Lung (tissue), 11 donors: ENCODE measurements at regions not wholly inside any gene's neighbourhood (a gene's known extent, or its start where the extent isn't known, plus 50 kb on each side); places are given as distances from the start of the nearest gene placed in this dataset.

Experiments used
- ATAC-seq: fragments of 200-7000 bp; cut with Tn5 transposase; one replicate; pipeline ENCODE4 v1.9.1; 2020; ENCODE audit warnings: moderate number of reproducible peaks; ENCODE audit not compliant: insufficient read depth, low FRiP score
- DNase-seq, 3 donors: peaks; one replicate each; pipeline ENCODE4 v3.0.0-alpha.2; 2013 to 2017
- H3K27ac ChIP-seq, 2 donors: one replicate each; pipeline ENCODE4 v1.5.1; 2013; ENCODE audit warnings: mild to moderate bottlenecking in 2 of 2, moderate library complexity in 2 of 2, control low read depth in 1 of 2, inconsistent platforms in 1 of 2, low read depth in 1 of 2, low read length in 1 of 2
- H3K27me3 ChIP-seq, 3 donors: one replicate each; pipeline ENCODE4 v1.5.1; 2013; ENCODE audit warnings: low read length in 2 of 3; ENCODE audit not compliant: control insufficient read depth in 3 of 3, insufficient read depth in 3 of 3
- H3K36me3 ChIP-seq, 4 donors: one replicate each; pipeline ENCODE4 v1.5.1; 2013; ENCODE audit warnings: low read length in 4 of 4, mild to moderate bottlenecking in 1 of 4, moderate library complexity in 1 of 4; ENCODE audit not compliant: control insufficient read depth in 4 of 4, insufficient read depth in 4 of 4
- H3K4me1 ChIP-seq, 5 donors: one replicate each; pipeline ENCODE4 v1.5.1; 2013; ENCODE audit warnings: low read length in 5 of 5, mild to moderate bottlenecking in 2 of 5, moderate library complexity in 1 of 5; ENCODE audit not compliant: control insufficient read depth in 5 of 5, insufficient read depth in 5 of 5
- H3K4me3 ChIP-seq: one replicate; pipeline ENCODE4 v1.5.1; 2013; ENCODE audit warnings: mild to moderate bottlenecking, control low read depth, moderate library complexity
- H3K9ac ChIP-seq, 2 donors: one replicate each; pipeline ENCODE4 v1.5.1; 2013; ENCODE audit warnings: low read length in 2 of 2, control low read depth in 1 of 2; ENCODE audit not compliant: insufficient read depth in 1 of 2
- H3K9me3 ChIP-seq, 4 donors: one replicate each; pipeline ENCODE4 v1.5.1; 2013; ENCODE audit warnings: low read length in 3 of 4, mild to moderate bottlenecking in 1 of 4, moderate library complexity in 1 of 4; ENCODE audit not compliant: control insufficient read depth in 4 of 4, insufficient read depth in 3 of 4
- CTCF ChIP-seq: IDR thresholded peaks from 2 replicates; pipeline ENCODE4 v1.5.1; 2012; ENCODE audit warnings: mild to moderate bottlenecking; ENCODE audit errors: control extremely low read depth, extremely low read depth
- WGBS, 2 donors: extraction: QIAGEN DNeasy Blood & Tissue Kit; methylation state at CpG; one replicate each; pipeline ENCODE4 v1.1.7; 2013; 5-methylcytosine and 5-hydroxymethylcytosine counted together
- donor health status: control.
- donor health status: control.
- donor health status: Bipolar disorder and iron deficiency.
- donor health status: healthy.
- donor health status: DM: yes; HTN: yes; CAD: no.

- no peak overlapping the region for H3K9ac ChIP-seq
- peaks cover 0 to 10% (median 4%) of the 10 kb centered on the region in 5 donors for H3K4me1 ChIP-seq
- no peak overlapping the region for H3K4me3 ChIP-seq
- no peak for ATAC-seq
- H3K27me3 ChIP-seq: no peaks in the 10 kb centered on the region
- no peak overlapping the region for H3K27ac ChIP-seq
- TF ChIP-seq CTCF: no peak
- H3K36me3 ChIP-seq: no peaks in the 10 kb centered on the region
- DNase-seq: peak in 1 of 3 donors; percentile 23
- 83 to 91% methylated on average over 17 of the region's 17 CpGs for WGBS, 2 donors
- no peaks in the 10 kb centered on the region for H3K9me3 ChIP-seq
Observed at GRCh38 chr20:53713328-53714056, 119.9 kb upstream of the ZNF217 start.

GRCh38 chr20:53712212-53712977 is 118.8 kb upstream of the ZNF217 start:
- ATAC-seq: no peak
- TF ChIP-seq CTCF: no peak
- DNase-seq: peak; percentile 58 to 75 (median 60)
- no peak overlapping the region for H3K27ac ChIP-seq
- no peak overlapping the region for H3K9ac ChIP-seq
- H3K4me1 ChIP-seq: peaks cover 0 to 18% (median 8%) of the 10 kb centered on the region in 5 donors
- no peak overlapping the region for H3K4me3 ChIP-seq
- no peaks in the 10 kb centered on the region for H3K27me3 ChIP-seq
- 77 to 80% methylated on average over 17 of the region's 17 CpGs for WGBS, 2 donors
- no peaks in the 10 kb centered on the region for H3K9me3 ChIP-seq
- H3K36me3 ChIP-seq: no peaks in the 10 kb centered on the region

GRCh38 chr20:53711333-53712211 is 117.9 kb upstream of the ZNF217 start:
- 74 to 75% methylated on average over 11 of the region's 11 CpGs for WGBS, 2 donors
- peaks cover 0 to 20% (median 15%) of the 10 kb centered on the region in 5 donors for H3K4me1 ChIP-seq
- H3K36me3 ChIP-seq: no peaks in the 10 kb centered on the region
- no peak for TF ChIP-seq CTCF
- ATAC-seq (no peak), DNase-seq (no peak)
- no peak overlapping the region for H3K9ac ChIP-seq
- H3K4me3 ChIP-seq: no peak overlapping the region
- H3K9me3 ChIP-seq: no peaks in the 10 kb centered on the region
- H3K27me3 ChIP-seq: no peaks in the 10 kb centered on the region
- H3K27ac ChIP-seq: no peak overlapping the region
